ENCODE measurements at regions not wholly inside any gene's neighbourhood (a gene's known extent, or its start where the extent isn't known, plus 50 kb on each side); places are given as distances from the start of the nearest gene placed in this dataset.
"Not testable (repeated sequence)": the region's sequence is repeated elsewhere in the genome, so short reads cannot be mapped to it uniquely, and the experiment has no call there.

- no peak for DNase-seq
These were observed 62.9 kb downstream of the ACKR3 start for GRCh38 chr2:236632295-236633218.

DNA sequence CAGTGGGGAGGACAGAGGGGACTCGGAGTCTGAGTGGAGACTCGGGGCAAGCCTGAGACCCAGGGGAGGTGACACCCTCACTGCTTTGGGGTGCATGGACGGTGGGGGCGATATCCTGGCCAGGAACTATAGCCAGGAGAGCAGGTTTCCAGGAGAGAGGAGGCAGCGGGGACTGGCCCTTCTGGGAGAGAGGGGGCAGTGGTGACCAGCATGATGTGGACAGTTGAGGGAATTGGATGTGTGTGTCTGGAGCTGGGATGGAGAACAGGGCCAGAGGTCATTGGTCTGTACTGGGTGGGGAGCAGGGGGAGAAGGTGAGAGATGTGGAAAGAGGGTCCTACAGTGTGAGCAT is 63.6 kb downstream of the ACKR3 start:
- no peak for DNase-seq

DNA sequence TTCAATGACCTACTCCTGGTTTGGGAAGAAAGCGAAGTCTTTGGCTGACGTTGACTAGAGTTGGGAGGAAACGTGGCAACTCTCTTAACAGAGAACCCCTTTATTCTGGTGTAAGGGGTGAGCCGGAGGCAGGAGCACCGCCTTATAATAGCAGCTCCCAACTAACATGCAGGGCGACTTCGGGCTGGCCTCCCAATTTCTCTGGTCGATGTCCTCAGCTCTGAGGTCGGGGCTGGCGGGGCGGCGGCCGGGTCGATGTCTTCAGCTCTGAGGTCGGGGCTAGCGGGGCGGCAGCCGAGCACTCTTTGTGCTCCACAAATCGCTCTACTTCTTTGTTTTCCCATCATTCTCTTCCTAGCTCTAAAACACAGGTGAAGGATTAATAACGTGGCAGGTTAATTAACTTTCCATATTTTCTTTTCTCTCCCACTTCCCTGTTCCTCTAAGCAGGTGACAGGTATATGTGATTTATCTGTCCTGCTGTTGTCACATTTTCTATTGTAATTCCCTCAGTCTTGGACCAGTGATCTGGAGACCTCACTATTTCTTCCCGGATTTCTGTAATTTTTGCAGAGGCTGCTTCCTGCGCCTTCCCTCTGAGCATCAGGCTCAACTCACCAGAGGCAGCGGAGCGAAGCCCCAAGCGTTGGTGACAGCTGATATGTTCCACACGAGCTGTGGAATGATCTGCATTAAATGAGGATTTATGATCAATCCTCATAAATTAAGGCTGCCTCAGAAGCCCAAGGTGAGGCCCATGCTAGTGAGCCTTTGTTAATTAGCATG is 64.3 kb downstream of the ACKR3 start:
- no peak for DNase-seq

DNA sequence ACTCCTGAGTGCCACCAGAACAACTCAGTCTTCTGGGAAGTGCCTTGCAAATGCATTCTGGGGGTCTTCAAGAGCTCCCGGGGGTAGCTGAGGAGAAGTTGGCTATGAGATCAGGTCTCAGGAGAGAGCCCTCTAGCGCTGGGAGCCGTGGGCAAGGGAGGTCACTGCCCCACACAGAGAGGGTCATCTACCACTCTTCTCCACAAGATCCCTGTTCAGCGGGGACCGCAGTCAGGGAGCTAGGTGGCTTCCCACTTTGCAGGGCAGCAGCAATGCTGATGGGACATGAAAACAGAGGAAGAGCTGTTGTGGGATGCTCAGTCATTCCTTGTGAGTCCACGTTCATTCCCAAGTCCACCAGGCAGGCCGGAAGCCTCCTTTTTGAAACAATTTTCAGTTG is 66.6 kb downstream of the ACKR3 start:
- no peak for DNase-seq

- DNase-seq, result no peak
These were observed 67.3 kb downstream of the ACKR3 start for GRCh38 chr2:236636714-236637470.

DNA sequence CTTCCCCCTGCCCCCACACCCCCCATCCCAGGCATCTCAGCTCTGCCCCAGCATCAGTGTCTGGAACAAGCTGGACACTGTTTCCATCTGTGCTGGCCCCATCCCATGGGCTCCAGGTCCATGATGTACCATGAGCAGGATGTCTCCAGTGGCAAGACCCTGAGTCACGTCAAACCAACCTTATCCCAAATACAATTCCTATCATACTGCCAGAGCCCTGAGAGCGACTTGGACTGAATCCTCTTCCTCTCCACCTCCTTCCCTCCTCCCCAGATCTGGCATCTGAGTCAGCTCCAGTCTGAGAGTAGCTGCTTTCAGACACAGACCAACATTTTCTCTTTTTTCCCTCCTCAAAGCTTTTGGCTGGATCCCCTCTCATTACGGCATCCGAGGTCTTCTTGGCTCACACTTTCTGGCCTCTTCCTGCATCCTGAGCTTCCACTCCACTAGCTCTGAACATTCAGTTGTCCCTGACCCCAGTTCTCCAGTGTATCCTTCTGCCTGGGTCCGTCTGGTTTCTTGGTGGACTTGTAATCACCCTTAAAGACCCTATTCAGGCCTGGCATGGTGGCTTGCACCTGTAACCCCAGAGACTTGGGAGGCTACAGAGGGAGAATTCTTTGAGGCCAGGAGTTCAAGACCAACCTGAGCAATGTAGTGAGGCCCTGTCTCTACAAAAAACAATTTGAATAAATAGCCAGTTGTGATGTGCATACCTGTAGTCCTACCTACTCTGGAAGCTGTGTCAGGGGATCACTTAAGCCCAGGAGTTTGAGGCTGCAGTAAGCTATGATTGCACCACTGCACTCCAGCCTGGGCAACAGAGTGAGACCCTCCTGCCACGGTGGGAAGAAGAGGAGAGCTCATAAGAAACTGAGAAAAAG is 68.3 kb downstream of the ACKR3 start:
- DNase-seq, result no peak

DNA sequence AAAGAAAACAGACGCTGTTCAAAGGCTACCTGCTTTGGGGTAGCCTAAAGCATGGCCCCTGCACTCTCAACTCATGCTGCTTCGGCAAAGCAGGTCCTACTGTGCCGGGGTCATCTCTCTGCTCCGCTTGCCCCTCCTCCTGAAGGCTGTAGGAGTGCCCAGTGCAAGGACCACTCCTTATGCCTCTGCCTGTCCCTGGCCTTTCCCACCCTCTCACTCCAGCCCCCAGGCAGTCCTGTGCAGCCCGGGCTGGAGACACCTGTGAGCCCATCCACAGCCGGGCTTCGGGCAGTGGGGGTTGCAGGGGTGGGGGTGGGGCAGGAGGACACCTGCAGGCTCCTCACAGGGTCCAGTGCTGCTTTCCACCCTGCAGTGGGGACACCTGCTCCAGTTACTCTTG is 69.1 kb downstream of the ACKR3 start:
- DNase-seq, result no peak

DNA sequence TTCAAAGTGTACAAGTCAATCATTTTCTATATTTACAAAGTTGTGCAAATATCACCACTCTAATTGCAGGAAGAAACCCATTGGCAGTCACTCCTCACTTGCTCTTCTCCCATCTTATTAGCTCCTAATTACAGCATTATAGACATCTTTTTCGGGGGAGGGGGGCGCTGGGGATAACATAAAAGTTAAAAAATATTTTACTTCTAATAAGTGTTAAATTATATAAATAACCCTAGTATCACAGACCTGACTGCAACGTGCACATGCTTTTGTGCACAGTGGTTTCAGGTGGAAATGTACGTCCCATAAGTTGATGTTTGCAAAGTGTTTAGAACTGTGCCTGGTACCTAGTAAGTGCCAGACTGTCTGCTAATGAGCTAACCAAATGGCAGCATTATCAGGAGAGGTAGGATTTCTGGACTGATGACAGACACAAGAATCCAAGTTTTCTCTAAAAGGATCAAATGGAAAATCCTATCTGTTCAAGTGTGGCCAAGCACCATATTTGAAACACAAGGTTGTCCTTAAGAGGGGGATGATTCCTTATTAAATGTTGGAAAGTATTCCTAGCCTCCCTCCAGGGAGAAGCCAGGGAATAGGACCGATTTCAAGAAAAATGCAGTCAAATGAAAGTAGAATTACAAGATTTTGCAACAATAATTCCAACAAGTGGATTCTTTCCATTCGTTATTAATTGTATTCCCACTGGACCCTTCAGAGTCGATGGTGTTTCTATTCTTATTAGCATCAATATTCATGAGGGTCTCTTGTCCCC is 70.0 kb downstream of the ACKR3 start:
- DNase-seq, result no peak

- DNase-seq, result no peak
These were observed 71.6 kb downstream of the ACKR3 start for GRCh38 chr2:236641051-236641726.

DNA sequence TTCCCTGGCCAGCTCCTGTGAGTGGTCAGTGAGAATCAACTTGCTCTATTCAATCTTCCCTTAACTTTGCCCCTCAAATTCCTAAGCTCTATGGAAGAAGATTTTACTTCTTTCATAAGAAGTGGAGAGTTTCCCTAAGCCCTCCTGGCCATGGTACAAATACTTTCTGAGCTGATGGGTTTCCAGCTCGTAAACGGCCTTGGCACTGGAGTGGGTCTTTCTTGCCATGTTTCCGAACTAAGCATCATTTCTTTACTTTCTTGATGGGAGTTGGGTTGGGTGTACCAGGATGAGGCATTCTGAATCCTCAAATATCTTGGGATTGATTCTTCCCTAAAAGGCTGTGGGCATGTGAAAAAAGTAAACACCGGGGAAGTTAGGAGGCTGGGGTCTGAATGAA is 72.5 kb downstream of the ACKR3 start:
- no peak for DNase-seq

DNA sequence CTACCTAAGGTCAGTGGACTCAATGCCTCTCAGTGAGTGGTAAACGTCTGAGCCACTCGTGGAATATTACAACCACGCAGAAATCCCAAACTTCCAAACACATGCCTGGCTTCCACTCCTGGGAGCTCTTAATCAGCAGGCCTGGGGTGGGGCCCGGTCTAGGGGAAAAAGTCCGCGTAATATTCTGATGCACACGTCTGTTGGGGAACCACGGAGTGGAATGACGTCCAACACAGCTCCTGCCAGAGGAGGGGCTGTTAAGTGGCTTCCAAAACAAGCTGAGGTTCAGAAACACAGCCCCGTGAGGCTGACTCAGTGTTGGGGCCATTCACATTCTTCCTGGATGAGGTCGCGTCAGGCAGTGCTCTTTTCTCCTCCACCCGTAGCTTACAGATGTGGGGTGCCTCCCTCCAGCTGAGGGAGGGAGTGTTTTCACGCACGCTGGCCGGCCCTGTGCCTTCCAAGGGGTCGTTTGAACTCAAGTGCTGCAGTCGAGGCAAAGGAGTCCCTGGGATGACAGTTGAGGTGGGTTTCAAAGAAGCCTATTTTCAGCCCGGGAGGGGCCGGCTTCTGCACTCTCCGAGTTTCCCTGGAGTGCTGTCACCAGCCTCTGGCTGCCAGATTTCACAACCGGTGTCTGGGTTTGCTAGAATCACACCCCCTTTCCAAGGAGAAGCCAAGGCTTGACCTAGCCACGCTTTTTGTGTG is 73.1 kb downstream of the ACKR3 start:
- DNase-seq, result no peak

DNA sequence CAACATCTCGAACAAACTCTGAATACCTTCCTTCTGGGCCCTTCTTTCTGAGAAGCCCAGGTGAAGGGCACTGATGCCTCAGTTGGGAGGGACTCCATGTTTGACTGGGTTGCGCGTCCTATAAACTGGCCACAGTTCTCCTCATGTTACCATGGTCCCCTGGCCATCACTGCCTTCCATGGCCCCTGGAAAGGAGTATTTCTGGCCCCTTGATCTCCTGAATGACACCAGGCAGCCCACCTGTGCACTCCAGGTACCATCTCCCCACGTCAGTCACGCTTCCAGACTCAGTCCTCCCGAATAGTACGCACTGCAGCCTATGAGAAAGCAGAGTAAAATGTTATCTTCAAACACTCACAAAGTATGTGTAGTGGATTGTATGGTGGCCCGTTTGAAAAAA is 73.9 kb downstream of the ACKR3 start:
- no peak for DNase-seq

- no peak for DNase-seq
These were observed 74.4 kb downstream of the ACKR3 start for GRCh38 chr2:236644067-236644466.

GRCh38 chr2:236644502-236644911 is 74.9 kb downstream of the ACKR3 start:
- DNase-seq, result no peak

GRCh38 chr2:236645141-236645540 is 75.5 kb downstream of the ACKR3 start:
- not testable (repeated sequence) for DNase-seq

GRCh38 chr2:236646441-236646840 is 76.8 kb downstream of the ACKR3 start:
- no peak for DNase-seq

- DNase-seq, result no peak
These were observed 77.2 kb downstream of the ACKR3 start for GRCh38 chr2:236646871-236647270.

DNA sequence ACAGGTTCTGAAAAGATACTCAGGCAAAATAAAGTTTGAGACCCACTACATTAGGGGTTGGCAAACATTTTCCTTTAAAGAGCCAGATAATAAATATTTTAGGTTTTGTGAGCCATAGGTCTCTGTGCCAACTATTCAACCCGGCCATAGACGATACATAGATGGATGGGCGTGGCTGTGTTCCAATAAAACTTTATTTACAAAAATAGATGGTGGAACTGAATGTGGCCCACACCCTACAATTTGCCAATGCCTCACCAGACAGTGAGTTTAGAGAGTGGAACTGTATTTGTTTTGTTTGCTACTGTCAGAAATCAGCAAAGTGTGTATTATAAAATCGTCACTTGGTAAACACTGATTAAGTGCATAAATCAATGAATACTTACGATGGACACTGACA is 78.0 kb downstream of the ACKR3 start:
- DNase-seq, result no peak

DNA sequence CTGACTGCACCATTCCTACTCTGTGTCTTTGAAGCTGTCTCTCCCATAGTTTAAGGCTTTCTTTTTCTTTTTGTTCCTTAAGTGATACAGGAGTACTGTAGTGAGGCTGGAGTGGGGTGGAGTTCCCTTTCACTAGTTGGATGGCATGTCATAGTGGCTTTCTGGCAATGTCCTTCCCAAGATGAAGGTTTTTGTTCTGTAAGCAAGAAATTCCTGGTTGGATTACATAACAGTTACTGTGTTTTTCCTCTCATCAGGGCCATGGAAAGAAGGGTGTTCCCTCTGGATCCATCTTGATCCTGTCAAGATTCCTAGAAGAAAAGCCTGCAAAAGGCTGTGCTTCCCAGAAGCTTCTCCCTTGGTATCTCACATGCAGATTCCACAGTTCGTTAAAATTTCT is 84.2 kb downstream of the ACKR3 start:
- no peak for DNase-seq

GRCh38 chr2:236654496-236654895 is 84.9 kb downstream of the ACKR3 start:
- no peak for DNase-seq

Measured in NCI-H1694 treated with DMSO at 0.1 percent for 48 hours (cell line).